HEK293 (cell line): ENCODE measurements at regions not wholly inside any gene's neighbourhood (a gene's known extent, or its start where the extent isn't known, plus 50 kb on each side); places are given as distances from the start of the nearest gene placed in this dataset.

ENCODE experiments used
- CTCF ChIA-PET: fragments of 350-600 bp; formaldehyde crosslinking; extraction: SDS; loops from one replicate; lab custom pipeline; 2021; ENCODE audit warnings: antibody characterized with exemption; lab: Yijun Ruan, JAX
- POLR2A ChIA-PET: fragments of 300-600 bp; formaldehyde crosslinking; extraction: SDS; loops from one replicate; lab custom pipeline; 2020; ENCODE audit warnings: antibody characterized with exemption, inconsistent platforms; lab: Yijun Ruan, JAX
- H3K27ac ChIP-seq: fragments of 200-500 bp; sonication (Bioruptor generic); 2 replicates; pipeline ENCODE4 v1.5.1; 2014; ENCODE audit warnings: low read depth, low read length, control low read depth, inconsistent platforms; ENCODE audit errors: extremely low read depth
- H3K36me3 ChIP-seq, 2 experiments: fragments of 200-500 bp in 1 of 2; sonication (Bioruptor generic) in 1 of 2; 1 replicate in 1 of 2; 2 replicates in 1 of 2; pipeline ENCODE4 v1.5.1; 2014 to 2017; ENCODE audit warnings: inconsistent platforms in 2 of 2, low read length in 2 of 2; ENCODE audit not compliant: control insufficient read depth in 2 of 2, insufficient read depth in 1 of 2
- H3K4me1 ChIP-seq: fragments of 200-500 bp; sonication (Bioruptor generic); 2 replicates; pipeline ENCODE4 v1.5.1; 2014; ENCODE audit warnings: mild to moderate bottlenecking, low read length, inconsistent platforms; ENCODE audit not compliant: control insufficient read depth, insufficient read depth
- H3K4me3 ChIP-seq: 2 replicates; pipeline ENCODE4 v1.5.1; 2011; ENCODE audit warnings: low read depth, mild to moderate bottlenecking, control low read depth, low read length, moderate library complexity
- H3K9me3 ChIP-seq: fragments of 200-500 bp; sonication (Bioruptor generic); 2 replicates; pipeline ENCODE4 v1.5.1; 2014; ENCODE audit warnings: low read depth, low read length, inconsistent platforms; ENCODE audit not compliant: control insufficient read depth, insufficient read depth
- FEZF1 ChIP-seq: fragments of 450-650 bp; formaldehyde crosslinking; IDR thresholded peaks from 2 replicates; pipeline ENCODE4 v1.5.1; 2016; ENCODE audit warnings: missing biosample characterization, missing genetic modification characterization
- GLIS1 ChIP-seq: fragments of 450-650 bp; formaldehyde crosslinking; IDR thresholded peaks from 2 replicates; pipeline ENCODE4 v1.5.1; 2016; ENCODE audit warnings: missing biosample characterization, missing genetic modification characterization
- MEIS1 ChIP-seq: sonication (generic); formaldehyde crosslinking; IDR thresholded peaks from 2 replicates; pipeline ENCODE4 v1.8.1; 2022; ENCODE audit warnings: missing genetic modification reagents, mild to moderate bottlenecking, borderline replicate concordance
- ZFP37 ChIP-seq: fragments of 450-650 bp; formaldehyde crosslinking; IDR thresholded peaks from 2 replicates; pipeline ENCODE4 v1.5.1; 2016; ENCODE audit warnings: missing biosample characterization, missing genetic modification characterization
- ZIC2 ChIP-seq: fragments of 450-650 bp; formaldehyde crosslinking; IDR thresholded peaks from 2 replicates; pipeline ENCODE4 v1.5.1; 2016; ENCODE audit warnings: missing biosample characterization, missing genetic modification characterization
- ZNF133 ChIP-seq: fragments of 450-650 bp; formaldehyde crosslinking; IDR thresholded peaks from 2 replicates; pipeline ENCODE4 v1.5.1; 2016; ENCODE audit warnings: missing biosample characterization, missing genetic modification characterization
- ZNF155 ChIP-seq: fragments of 450-650 bp; formaldehyde crosslinking; IDR thresholded peaks from 2 replicates; pipeline ENCODE4 v1.5.1; 2016; ENCODE audit warnings: missing biosample characterization, missing genetic modification characterization
- ZNF175 ChIP-seq: fragments of 450-650 bp; formaldehyde crosslinking; IDR thresholded peaks from 2 replicates; pipeline ENCODE4 v1.5.1; 2016; ENCODE audit warnings: missing biosample characterization, missing genetic modification characterization
- ZNF184 ChIP-seq: fragments of 450-650 bp; IDR thresholded peaks from 2 replicates; pipeline ENCODE4 v1.5.1; 2018; ENCODE audit warnings: missing biosample characterization, mild to moderate bottlenecking, missing genetic modification characterization
- ZNF19 ChIP-seq: fragments of 450-650 bp; formaldehyde crosslinking; IDR thresholded peaks from 2 replicates; pipeline ENCODE4; 2016; ENCODE audit warnings: missing biosample characterization, missing genetic modification characterization, low read depth
- ZNF214 ChIP-seq: fragments of 450-650 bp; formaldehyde crosslinking; IDR thresholded peaks from 2 replicates; pipeline ENCODE4 v1.5.1; 2017; ENCODE audit warnings: missing biosample characterization, mild to moderate bottlenecking, missing genetic modification characterization, borderline replicate concordance
- ZNF239 ChIP-seq: fragments of 450-650 bp; formaldehyde crosslinking; IDR thresholded peaks from 2 replicates; pipeline ENCODE4 v1.5.1; 2016; ENCODE audit warnings: missing biosample characterization, missing genetic modification characterization
- ZNF24 ChIP-seq: fragments of 450-650 bp; formaldehyde crosslinking; IDR thresholded peaks from 2 replicates; pipeline ENCODE4 v1.5.1; 2016; ENCODE audit warnings: missing biosample characterization, missing genetic modification characterization
- ZNF266 ChIP-seq: fragments of 450-650 bp; formaldehyde crosslinking; IDR thresholded peaks from 2 replicates; pipeline ENCODE4 v1.5.1; 2016; ENCODE audit warnings: missing biosample characterization, missing genetic modification characterization, low read depth
- ZNF292 ChIP-seq: fragments of 450-650 bp; formaldehyde crosslinking; IDR thresholded peaks from 2 replicates; pipeline ENCODE4 v1.5.1; 2016; ENCODE audit warnings: low read depth, missing biosample characterization, missing genetic modification characterization, borderline replicate concordance
- ZNF335 ChIP-seq: fragments of 450-650 bp; formaldehyde crosslinking; conservative IDR thresholded peaks from 2 replicates; pipeline ENCODE4 v1.5.1; 2016; ENCODE audit warnings: missing biosample characterization, missing genetic modification characterization
- ZNF350 ChIP-seq: fragments of 450-650 bp; formaldehyde crosslinking; IDR thresholded peaks from 2 replicates; pipeline ENCODE4 v1.5.0; 2017; ENCODE audit warnings: missing biosample characterization, mild to moderate bottlenecking, missing genetic modification characterization
- ZNF354C ChIP-seq: fragments of 450-650 bp; formaldehyde crosslinking; IDR thresholded peaks from 2 replicates; pipeline ENCODE4 v1.5.1; 2016; ENCODE audit warnings: missing biosample characterization, missing genetic modification characterization, low read depth, borderline replicate concordance
- ZNF473 ChIP-seq: fragments of 450-650 bp; formaldehyde crosslinking; IDR thresholded peaks from 2 replicates; pipeline ENCODE4 v1.5.1; 2017; ENCODE audit warnings: missing biosample characterization, missing genetic modification characterization
- ZNF501 ChIP-seq: fragments of 450-650 bp; formaldehyde crosslinking; IDR thresholded peaks from 2 replicates; pipeline ENCODE4 v1.5.1; 2016; ENCODE audit warnings: missing biosample characterization, missing genetic modification characterization
- ZNF510 ChIP-seq: fragments of 450-650 bp; formaldehyde crosslinking; IDR thresholded peaks from 2 replicates; pipeline ENCODE4 v1.5.1; 2018; ENCODE audit warnings: mild to moderate bottlenecking, missing genetic modification characterization, missing biosample characterization; ENCODE audit not compliant: insufficient replicate concordance
- ZNF530 ChIP-seq: fragments of 450-650 bp; formaldehyde crosslinking; IDR thresholded peaks from 2 replicates; pipeline ENCODE4 v1.5.1; 2016; ENCODE audit warnings: low read depth, missing biosample characterization, missing genetic modification characterization
- ZNF610 ChIP-seq: fragments of 450-650 bp; formaldehyde crosslinking; IDR thresholded peaks from 2 replicates; pipeline ENCODE4 v1.5.1; 2016; ENCODE audit warnings: missing biosample characterization, missing genetic modification characterization, borderline replicate concordance
- ZNF626 ChIP-seq: fragments of 450-650 bp; sonication (Bioruptor Pico); formaldehyde crosslinking; IDR thresholded peaks from 2 replicates; pipeline ENCODE4 v1.5.1; 2018; ENCODE audit warnings: missing biosample characterization, missing genetic modification characterization, inconsistent platforms
- ZNF658 ChIP-seq: fragments of 450-650 bp; formaldehyde crosslinking; IDR thresholded peaks from 2 replicates; pipeline ENCODE4; 2016; ENCODE audit warnings: missing biosample characterization, missing genetic modification characterization
- ZNF670 ChIP-seq: fragments of 450-650 bp; formaldehyde crosslinking; IDR thresholded peaks from 2 replicates; pipeline ENCODE4 v1.5.1; 2016; ENCODE audit warnings: missing biosample characterization, missing genetic modification characterization, low read depth
- TF ChIP-seq, protein P1 (sequence below): fragments of 450-650 bp; formaldehyde crosslinking; IDR thresholded peaks from 2 replicates; pipeline ENCODE4 v1.5.1; 2016; ENCODE audit warnings: missing biosample characterization, missing genetic modification characterization
- TF ChIP-seq, protein P2 (sequence below): fragments of 450-650 bp; IDR thresholded peaks from 2 replicates; pipeline ENCODE4 v1.5.1; 2018; ENCODE audit warnings: missing biosample characterization, mild to moderate bottlenecking, missing genetic modification characterization
- TF ChIP-seq, protein P3 (sequence below): fragments of 450-650 bp; formaldehyde crosslinking; IDR thresholded peaks from 2 replicates; pipeline ENCODE4 v1.5.1; 2016; ENCODE audit warnings: missing biosample characterization, missing genetic modification characterization
- TF ChIP-seq, protein P4 (sequence below): sonication (generic); formaldehyde crosslinking; IDR thresholded peaks from 2 replicates; pipeline ENCODE4 v1.8.1; 2022; ENCODE audit warnings: mild to moderate bottlenecking, moderate library complexity, missing genetic modification reagents

DNA sequence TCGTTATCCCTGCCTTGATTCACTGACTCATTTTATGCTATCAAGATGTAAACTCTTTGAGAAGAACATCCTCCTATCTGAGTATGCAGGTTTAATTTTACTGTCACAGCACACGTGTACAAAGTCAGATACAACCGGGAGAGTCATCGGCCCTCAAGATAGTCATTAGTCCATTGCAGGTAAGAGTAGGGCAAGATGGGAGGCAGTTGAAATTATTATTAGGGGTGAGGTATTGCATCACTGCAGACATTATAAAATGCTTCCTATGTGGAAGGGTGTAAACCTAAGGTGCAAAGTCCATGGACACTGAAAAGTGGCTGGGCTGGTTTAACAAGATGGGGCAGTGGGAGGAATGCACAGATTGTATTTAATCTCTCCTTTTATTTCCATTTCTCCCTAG, 113.7 kb downstream of the ARL4A start:
- Histone ChIP-seq H3K9me3 (no peaks in the 10 kb centered on the region), H3K4me3 (no peak overlapping the region), H3K4me1 (no peaks in the 10 kb centered on the region), H3K27ac (no peak overlapping the region), H3K36me3 (no peaks in the 10 kb centered on the region)
- ChIA-PET POLR2A (no interaction called here), CTCF (no interaction called here)
- TF ChIP-seq, protein P1, sequence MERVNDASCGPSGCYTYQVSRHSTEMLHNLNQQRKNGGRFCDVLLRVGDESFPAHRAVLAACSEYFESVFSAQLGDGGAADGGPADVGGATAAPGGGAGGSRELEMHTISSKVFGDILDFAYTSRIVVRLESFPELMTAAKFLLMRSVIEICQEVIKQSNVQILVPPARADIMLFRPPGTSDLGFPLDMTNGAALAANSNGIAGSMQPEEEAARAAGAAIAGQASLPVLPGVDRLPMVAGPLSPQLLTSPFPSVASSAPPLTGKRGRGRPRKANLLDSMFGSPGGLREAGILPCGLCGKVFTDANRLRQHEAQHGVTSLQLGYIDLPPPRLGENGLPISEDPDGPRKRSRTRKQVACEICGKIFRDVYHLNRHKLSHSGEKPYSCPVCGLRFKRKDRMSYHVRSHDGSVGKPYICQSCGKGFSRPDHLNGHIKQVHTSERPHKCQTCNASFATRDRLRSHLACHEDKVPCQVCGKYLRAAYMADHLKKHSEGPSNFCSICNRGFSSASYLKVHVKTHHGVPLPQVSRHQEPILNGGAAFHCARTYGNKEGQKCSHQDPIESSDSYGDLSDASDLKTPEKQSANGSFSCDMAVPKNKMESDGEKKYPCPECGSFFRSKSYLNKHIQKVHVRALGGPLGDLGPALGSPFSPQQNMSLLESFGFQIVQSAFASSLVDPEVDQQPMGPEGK (tag by site-specific recombination), result no peak
- TF ChIP-seq ZNF610 (tag by site-specific recombination) (no peak), GLIS1 (tag by site-specific recombination) (no peak), ZNF473 (tag by site-specific recombination) (no peak), ZNF354C (tag by site-specific recombination) (no peak), ZNF266 (no peak), ZNF626 (tag by site-specific recombination) (no peak), ZNF214 (no peak), ZNF175 (tag by site-specific recombination) (no peak), ZNF510 (no peak), ZFP37 (tag by site-specific recombination) (no peak)
- TF ChIP-seq, protein P2, sequence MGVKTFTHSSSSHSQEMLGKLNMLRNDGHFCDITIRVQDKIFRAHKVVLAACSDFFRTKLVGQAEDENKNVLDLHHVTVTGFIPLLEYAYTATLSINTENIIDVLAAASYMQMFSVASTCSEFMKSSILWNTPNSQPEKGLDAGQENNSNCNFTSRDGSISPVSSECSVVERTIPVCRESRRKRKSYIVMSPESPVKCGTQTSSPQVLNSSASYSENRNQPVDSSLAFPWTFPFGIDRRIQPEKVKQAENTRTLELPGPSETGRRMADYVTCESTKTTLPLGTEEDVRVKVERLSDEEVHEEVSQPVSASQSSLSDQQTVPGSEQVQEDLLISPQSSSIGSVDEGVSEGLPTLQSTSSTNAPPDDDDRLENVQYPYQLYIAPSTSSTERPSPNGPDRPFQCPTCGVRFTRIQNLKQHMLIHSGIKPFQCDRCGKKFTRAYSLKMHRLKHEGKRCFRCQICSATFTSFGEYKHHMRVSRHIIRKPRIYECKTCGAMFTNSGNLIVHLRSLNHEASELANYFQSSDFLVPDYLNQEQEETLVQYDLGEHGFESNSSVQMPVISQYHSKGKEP (tag by site-specific recombination), result no peak

DNA sequence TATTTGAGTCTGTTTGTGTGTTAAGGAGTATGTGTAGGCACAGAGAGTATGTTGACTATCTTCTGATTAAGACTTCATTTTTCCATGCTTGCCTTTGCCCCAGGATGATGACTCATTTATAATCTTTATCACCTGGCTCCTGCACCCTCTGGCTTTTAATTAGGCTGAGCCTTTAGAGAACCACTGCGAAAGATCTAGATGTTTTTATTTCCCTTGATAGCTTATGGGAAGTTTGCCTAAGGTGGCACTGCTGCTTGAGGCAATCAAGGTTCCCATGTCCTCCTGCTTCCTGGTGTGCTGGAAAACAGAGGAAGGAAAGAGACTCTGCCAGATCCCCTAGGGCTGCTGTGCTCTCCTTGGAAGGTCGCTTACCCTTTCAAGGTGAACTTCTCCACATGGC, 114.6 kb downstream of the ARL4A start:
- TF ChIP-seq FEZF1 (tag by site-specific recombination), result no peak
- no peak for TF ChIP-seq ZNF133 (tag by site-specific recombination)
- no peak for TF ChIP-seq ZNF239 (tag by site-specific recombination)
- TF ChIP-seq, protein P3, sequence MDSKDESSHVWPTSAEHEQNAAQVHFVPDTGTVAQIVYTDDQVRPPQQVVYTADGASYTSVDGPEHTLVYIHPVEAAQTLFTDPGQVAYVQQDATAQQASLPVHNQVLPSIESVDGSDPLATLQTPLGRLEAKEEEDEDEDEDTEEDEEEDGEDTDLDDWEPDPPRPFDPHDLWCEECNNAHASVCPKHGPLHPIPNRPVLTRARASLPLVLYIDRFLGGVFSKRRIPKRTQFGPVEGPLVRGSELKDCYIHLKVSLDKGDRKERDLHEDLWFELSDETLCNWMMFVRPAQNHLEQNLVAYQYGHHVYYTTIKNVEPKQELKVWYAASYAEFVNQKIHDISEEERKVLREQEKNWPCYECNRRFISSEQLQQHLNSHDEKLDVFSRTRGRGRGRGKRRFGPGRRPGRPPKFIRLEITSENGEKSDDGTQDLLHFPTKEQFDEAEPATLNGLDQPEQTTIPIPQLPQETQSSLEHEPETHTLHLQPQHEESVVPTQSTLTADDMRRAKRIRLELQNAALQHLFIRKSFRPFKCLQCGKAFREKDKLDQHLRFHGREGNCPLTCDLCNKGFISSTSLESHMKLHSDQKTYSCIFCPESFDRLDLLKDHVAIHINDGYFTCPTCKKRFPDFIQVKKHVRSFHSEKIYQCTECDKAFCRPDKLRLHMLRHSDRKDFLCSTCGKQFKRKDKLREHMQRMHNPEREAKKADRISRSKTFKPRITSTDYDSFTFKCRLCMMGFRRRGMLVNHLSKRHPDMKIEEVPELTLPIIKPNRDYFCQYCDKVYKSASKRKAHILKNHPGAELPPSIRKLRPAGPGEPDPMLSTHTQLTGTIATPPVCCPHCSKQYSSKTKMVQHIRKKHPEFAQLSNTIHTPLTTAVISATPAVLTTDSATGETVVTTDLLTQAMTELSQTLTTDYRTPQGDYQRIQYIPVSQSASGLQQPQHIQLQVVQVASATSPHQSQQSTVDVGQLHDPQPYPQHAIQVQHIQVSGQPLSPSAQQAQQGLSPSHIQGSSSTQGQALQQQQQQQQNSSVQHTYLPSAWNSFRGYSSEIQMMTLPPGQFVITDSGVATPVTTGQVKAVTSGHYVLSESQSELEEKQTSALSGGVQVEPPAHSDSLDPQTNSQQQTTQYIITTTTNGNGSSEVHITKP (tag by site-specific recombination), result no peak
- TF ChIP-seq ZNF155 (tag by site-specific recombination), result no peak
- no peak for TF ChIP-seq GLIS1 (tag by site-specific recombination)
- TF ChIP-seq ZNF658, result no peak
- TF ChIP-seq ZIC2 (tag by site-specific recombination), result no peak
- no peak for TF ChIP-seq ZNF501 (tag by site-specific recombination)
- TF ChIP-seq ZNF335 (tag by site-specific recombination), result no peak
- TF ChIP-seq ZNF530, result no peak
- TF ChIP-seq ZNF24 (tag by site-specific recombination), result no peak
- no peak for TF ChIP-seq ZNF19
- TF ChIP-seq MEIS1 (CRISPR knock-in tag), result no peak
- TF ChIP-seq ZNF184 (tag by site-specific recombination), result no peak
- no peak for TF ChIP-seq ZNF292 (tag by site-specific recombination)
- no peak for TF ChIP-seq ZNF354C (tag by site-specific recombination)
- TF ChIP-seq ZNF670, result no peak
- no peak for TF ChIP-seq ZNF350 (tag by site-specific recombination)
- TF ChIP-seq, protein P4, sequence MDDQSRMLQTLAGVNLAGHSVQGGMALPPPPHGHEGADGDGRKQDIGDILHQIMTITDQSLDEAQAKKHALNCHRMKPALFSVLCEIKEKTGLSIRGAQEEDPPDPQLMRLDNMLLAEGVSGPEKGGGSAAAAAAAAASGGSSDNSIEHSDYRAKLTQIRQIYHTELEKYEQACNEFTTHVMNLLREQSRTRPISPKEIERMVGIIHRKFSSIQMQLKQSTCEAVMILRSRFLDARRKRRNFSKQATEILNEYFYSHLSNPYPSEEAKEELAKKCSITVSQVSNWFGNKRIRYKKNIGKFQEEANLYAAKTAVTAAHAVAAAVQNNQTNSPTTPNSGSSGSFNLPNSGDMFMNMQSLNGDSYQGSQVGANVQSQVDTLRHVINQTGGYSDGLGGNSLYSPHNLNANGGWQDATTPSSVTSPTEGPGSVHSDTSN (CRISPR knock-in tag), result no peak
- Histone ChIP-seq H3K36me3 (no peaks in the 10 kb centered on the region), H3K4me3 (no peak overlapping the region), H3K4me1 (no peaks in the 10 kb centered on the region), H3K9me3 (no peaks in the 10 kb centered on the region), H3K27ac (no peak overlapping the region)
- ChIA-PET CTCF (no interaction called here), POLR2A (no interaction called here)
